GM18508 (cell line): ENCODE measurements at regions not wholly inside any gene's neighbourhood (a gene's known extent, or its start where the extent isn't known, plus 50 kb on each side); places are given as distances from the start of the nearest gene placed in this dataset.
"Not testable (repeated sequence)": the region's sequence is repeated elsewhere in the genome, so short reads cannot be mapped to it uniquely, and the experiment has no call there.

Experiments used
- ATAC-seq: cut with Tn5 transposase; IDR thresholded peaks from one replicate; pipeline ENCODE4 v1.9.1; 2021; ENCODE audit warnings: moderate number of reproducible peaks; ENCODE audit not compliant: insufficient read depth, unreplicated experiment

DNA sequence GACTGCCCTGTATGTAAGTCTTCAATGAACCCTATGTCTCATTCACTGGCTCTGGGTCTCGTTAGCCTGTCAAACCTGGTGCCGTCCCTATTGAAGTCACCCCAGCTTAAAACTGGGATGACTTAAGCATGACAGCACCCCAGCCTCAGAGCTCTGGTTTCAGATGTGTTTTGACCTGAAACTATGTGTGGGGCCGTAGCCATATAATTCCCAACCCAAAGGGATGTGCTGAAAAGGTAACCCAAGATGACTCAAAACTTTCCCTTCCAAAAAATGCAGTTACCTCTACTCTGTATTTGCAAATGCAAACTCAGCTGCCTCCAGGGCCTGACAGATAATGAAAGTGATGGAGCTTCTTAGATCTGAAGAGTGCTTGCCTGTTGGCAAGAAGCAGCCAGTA is 478.3 kb upstream of the ERCC4 start:
- peak; percentile 33 for ATAC-seq

DNA sequence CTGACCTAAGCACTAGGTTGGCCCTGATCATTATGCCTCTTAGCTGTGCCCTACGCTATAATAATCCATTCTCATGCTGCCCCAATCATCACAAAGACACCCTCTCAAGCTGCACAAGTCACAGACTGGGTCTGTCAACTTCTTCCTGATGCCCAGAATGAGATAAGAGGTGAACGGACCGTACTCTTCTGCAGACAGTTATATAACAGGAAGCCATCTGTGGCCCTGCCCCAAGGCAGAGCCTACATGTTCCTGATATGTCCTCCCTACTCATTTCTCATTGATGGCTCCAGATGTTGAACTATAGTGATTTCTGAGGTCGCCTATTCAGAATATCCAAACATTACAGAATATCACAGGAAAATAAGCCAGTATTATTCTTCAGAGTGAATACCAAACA is 471.6 kb upstream of the ERCC4 start:
- no peak for ATAC-seq

DNA sequence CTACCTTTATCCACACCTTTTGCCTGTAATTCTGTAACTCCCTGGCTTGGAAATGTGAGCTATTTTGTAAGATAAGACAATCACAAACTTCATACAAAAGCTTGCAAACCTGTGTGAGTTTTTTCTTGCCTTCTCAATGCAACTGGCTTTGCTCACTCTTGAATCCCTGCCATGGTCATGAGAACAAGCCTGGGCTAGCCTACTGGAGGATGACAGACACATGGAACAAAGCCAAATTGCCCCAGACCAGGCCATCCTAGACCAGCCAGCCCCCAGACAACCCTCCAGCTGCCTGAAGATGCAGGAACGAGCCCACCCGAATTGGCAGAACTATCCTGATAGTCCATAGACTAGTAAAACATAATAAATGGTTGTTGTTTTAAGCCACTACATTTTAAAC is 466.6 kb upstream of the ERCC4 start:
- no peak for ATAC-seq

DNA sequence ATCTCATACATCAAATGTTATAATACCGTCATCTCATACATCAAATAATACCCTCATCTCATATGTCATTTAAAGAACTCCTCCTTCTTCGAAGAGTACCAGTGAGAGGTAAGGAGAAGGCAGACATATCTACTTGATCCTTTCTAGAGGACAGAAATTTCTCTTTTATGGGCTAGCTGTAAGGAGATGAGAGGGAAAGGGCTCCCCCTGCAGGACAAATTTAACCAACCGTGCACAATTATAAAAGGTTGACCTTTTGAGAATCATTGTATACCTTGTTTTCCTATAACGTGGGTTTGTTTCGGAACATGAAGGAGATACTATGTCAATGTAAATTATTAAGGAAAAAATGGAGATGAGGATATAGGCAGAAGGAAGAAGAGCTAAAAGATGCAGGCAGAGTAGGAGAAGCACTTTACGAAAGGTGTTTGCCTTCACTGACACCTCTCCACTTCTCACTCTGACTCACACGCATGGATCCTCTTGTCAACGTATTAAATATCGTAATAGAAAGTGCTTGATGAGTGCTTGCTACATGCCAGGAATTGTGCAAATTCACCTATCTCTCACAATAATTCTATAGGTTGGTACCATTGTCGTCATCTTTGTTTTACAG is 465.9 kb upstream of the ERCC4 start:
- ATAC-seq = no peak

DNA sequence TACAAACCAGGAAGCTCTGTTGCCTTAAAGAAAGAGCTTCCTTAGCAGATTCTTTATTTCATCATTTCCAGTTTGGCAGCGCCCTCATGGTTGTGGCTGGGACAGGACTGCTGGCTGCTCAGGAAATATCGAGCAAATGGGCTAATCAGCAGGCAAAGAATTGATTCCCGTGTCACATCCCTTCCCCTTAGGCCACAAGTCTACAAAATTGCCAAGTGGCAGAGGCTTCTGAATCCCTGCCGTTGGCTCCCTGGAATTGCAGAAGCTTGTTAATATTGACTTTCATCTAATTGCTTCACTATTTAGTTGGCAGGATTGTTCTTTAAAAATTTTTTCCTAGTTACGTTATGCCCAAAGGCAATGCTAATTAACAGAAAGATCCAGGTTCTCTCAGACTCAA is 456.3 kb upstream of the ERCC4 start:
- ATAC-seq = no peak

DNA sequence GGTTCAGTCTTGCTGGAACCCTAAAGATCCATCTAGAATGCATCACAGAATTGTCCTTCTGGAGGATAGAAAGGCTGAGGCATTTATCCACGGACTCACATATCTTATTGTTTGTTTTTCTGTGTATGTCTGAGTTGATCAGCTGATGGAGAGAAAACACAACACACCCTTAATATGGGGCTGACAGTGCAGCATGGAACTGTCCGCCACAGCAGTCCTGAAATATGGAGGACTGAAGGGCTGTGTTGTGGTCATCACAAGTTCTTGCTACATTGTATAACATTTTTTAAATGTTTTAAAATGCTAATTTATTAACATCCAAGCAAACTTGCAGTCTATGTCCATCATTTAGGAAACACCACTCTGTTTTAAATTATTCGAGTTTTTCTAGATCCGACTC is 448.9 kb upstream of the ERCC4 start:
- no peak for ATAC-seq

DNA sequence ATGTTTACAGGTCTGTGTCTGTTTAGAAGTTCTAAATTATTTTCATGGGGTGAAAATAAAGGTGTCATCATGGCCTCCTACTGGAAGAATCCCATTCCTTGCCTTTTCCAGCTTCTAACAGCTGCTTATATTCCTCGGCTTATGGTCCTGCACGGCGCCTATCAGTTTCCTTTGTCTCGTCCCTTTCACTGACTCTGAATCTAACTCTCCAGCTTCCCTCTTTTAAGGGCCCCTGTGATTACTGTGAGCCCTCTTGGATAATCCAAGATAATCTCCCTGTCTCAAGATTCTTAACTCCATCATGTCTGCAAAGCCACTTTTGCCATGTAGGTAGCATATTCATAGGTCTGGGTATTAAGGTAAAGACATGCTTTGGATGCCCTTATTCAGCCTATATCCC is 441.0 kb upstream of the ERCC4 start:
- ATAC-seq = no peak

DNA sequence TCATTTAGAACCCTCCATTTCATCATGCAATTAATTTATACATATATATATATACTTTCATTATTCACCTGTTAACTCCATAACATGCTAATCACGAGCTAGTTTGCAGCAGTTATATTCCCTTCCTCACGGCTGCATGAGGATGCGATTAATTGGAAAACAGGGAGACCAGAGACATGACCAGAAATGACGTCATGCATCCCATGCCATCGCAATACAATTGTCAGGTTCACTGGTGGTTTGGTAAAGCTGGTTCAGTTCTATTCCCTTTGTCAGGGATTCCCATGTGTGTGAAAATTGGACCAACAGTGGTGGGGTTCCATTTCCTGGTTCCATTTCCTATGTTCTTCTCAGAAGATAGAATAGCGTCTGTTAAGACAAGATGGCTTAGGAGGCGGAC is 440.4 kb upstream of the ERCC4 start:
- ATAC-seq = no peak

DNA sequence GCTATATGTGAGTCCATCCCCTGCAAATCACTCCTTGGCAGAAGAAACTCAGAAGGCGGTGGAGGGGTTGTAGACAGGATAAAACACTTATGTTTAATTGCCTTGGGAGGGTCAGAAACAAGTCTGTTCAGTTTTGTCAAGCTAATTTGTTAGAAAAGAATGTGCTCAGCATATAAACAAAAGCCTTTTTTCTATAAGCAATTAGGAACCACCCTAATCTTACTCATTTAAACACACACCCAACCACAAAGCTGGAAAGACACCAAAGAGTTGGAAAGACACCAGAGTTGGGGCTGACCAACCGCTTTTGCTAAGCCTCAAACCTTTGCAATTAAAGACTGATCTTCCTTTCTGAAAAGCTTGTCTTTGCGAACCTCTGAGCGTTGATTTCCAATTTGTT is 439.2 kb upstream of the ERCC4 start:
- no peak for ATAC-seq

DNA sequence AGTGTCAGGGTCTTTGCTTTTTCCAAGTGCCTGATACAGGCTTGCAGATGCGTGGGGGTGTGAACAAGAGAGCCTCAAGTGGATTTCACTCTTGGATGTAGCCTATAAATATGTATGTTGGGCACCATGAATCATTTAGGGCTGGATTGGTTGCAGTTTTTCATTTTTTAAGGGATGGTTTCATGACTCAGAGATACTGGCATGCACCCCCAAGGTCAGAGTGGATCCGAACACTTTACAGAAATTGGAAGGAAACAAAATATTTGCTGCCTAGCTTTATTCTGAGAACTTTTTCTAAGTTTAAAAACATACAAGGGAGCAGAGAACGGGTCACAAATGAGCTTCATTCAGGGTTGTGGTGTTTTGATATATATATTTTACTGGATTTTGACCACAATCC is 436.8 kb upstream of the ERCC4 start:
- no peak for ATAC-seq

DNA sequence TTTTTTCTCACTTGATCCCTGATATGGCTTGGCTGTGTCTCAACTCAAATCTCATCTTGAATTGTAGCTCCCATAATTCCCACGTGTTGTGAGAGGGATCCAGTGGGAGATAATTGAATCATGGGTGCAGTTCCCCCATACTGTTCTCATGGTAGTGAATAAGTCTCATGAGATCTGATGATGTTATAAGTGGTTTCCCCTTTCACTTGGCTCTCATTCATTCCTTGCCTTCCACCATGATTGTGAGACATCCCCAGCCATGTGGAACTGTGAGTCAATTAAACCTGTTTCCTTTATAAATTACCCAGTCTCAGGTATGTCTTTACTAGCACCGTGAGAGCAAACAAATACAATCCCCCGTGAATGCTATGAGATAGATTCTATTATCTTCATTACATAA is 430.5 kb upstream of the ERCC4 start:
- ATAC-seq = not testable (repeated sequence)

DNA sequence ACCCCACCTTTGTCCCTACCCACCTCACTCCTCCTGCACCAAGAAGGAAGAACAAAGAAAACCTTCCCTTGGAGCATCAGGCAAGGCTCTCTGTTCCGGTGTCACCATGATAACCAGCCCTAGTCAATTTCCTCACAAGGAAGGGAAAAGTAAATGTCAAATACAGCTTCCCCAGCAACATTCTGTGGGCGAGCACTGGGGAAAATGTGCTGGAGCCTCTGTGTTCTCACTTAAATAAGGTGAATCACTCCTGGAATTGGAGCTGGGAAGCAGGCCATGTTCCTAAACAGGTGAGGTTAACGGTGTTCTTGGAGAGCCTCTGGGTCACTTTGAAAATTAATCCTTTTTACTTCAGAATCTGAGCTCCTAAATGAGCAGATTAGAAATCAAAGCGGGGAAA is 427.9 kb upstream of the ERCC4 start:
- ATAC-seq = no peak

DNA sequence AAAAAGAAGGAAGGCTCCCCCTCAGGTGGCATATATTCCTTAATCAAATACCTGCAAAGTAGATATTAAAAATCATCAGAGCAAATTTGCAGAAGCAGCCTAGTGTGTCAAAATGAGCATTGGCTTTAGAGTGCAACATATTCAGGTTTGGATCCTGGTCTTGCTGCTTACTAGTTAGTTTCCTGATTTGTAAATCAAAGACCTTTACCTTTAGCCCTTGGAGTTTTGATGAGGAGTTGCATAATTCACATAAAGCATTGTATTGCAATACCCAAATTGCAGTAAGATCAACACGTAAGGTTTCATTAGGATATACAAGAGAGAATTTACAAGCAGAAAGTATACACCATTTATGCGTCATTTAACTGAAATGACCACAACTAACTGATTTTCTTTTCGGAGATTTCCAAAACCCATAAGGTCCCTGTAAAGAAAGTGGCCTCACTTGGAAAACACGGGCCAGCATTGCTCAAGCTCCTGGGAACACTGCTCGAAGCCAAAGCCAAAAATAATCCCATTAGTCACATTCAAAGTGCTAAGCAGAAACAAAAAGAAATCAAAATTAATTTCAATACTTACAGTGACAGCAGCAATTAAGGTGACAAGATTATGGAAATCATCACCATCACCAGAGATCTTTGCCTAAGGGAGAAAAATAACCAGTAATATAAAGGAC is 415.9 kb upstream of the ERCC4 start:
- no peak for ATAC-seq

DNA sequence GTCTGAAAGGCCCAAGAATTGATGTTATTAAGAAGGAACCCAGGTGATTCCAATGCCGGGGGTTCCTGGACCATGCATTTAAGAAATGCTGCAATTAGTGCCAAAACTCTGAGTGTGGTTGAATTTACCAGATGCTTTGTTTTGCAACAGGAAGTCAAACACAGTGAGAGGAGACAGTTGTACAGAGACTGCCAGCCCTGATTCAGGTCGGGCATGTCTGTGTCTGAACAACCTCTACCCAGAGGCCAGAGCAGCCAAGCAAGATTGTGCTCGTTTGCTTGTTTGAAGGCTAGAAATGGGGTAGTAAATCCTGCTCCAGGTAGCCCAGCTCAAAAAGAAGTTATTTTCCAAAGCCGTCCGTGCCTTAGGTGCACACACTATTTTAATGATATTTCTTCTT is 412.4 kb upstream of the ERCC4 start:
- no peak for ATAC-seq

DNA sequence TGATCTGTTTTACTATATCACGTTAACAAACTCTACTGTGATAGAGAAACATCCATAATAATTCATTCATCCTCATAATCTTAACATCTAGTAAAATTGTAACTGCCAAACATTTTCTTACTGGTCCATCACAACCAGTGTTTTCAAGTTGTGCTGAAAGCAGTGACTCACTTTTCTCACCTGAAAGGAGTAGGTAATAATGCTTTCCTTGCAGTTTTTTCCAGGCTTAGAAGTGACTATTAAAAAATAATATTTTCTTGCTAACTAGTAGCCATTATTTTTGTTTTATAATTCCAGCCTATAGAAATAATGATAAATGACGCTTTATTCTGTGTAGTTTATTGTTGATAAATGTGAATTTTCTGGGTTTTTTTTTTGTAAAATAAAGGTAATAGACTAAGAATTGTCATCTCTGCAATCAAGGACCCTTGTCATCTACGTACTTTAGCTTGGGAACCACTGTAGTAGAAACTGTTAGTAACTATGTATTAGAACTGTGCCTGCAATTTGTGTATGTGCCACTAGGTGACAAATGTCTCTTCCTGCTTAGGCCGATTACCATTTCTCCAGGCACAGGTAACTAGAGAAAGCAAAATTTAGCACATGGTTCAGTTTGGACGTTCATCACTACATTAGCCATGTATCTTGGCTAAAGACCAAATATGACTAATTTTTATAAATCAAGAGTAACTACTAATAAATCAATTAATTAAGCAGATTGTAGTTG is 409.4 kb upstream of the ERCC4 start:
- no peak for ATAC-seq

DNA sequence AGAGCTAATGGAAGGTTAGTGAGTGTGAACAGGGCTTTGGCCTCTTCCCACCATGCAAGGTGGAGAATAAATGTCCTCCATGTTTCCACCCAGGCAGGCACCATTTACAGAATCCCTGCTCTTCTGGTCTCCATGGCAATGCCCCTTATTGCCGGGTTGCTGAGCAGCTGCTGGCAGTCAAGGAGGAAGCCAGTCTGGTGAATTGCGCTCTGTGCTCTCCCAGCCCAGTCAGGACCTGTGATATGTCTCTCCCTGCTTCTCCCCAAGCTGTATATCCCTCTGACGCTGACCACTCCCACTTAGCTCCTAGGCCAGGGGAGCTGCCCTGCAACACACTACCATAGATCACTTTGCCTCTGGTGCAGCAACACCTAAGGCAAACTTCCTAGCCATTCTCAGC is 402.1 kb upstream of the ERCC4 start:
- no peak for ATAC-seq

DNA sequence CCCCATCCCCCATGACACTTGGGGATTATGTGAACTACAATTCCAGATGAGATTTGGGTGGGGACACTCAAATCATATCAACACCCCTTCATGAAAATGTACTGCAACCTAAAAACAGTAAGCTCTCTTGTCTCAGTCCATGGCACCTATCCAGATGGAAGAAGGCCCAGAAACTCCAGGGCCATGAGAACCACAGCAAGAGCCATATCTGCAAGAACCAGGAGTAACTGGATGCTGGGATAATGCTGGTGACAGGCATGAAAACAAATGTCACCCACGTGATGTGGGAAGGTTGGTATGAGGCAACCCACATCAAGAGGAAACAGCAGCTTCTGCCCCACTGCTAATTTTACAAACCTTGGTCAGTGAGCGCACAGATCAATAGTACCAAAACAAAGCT is 400.1 kb upstream of the ERCC4 start:
- no peak for ATAC-seq

DNA sequence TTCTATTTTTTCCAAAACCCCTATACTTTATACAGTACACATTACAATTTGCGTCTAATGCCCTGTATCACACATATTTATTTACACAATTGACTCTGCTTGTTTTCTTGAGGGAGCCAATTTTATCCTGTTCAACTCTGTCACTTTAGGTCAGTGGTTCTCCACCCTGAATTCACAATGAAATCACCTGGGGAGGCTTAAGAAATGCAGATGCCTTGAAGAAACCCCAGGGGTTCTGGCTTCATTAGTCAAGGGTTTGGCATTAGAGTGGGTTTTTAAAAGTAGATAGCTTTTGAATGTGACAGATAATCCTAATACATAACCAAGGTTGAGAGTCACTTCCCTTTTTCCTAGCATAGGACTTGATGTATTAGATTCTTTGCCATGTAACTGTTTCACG is 398.6 kb upstream of the ERCC4 start:
- no peak for ATAC-seq

DNA sequence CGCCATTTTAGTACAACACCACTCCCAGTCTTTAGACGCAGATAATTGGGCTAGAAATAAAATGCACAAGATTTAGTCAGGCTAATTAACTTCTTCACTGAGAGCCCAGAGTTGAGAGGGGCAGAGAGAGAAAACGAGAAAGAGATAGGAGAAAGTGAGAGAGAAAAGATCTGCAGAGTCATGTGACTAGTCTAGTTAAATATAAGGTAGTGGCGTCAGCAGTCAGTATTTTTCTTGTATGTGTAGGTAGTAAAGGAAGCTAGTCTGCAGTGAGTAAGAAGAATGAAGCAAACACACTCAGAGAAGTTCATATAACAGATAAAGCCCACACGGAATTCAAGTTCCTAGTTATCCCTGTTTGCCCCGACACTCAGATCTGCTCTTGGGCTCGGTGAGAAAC is 392.6 kb upstream of the ERCC4 start:
- no peak for ATAC-seq

DNA sequence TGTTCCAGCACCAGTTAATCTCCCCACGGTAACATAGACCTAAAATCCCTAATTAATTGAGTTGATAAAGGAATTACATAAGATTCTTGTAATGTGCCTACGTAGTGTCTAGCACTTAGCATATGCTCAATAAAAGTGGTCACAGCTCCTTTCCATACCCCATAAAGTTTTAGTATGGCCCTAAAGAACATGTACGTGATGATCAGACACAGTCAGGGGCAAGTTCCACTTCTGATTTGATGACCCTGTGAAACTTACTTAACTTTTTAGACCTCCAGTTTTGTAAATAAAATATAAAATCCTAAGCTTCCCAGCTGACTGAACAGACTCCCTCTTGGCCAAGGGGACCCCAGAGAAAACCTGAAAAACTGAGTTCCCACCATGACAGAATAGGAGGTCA is 391.3 kb upstream of the ERCC4 start:
- ATAC-seq = no peak

DNA sequence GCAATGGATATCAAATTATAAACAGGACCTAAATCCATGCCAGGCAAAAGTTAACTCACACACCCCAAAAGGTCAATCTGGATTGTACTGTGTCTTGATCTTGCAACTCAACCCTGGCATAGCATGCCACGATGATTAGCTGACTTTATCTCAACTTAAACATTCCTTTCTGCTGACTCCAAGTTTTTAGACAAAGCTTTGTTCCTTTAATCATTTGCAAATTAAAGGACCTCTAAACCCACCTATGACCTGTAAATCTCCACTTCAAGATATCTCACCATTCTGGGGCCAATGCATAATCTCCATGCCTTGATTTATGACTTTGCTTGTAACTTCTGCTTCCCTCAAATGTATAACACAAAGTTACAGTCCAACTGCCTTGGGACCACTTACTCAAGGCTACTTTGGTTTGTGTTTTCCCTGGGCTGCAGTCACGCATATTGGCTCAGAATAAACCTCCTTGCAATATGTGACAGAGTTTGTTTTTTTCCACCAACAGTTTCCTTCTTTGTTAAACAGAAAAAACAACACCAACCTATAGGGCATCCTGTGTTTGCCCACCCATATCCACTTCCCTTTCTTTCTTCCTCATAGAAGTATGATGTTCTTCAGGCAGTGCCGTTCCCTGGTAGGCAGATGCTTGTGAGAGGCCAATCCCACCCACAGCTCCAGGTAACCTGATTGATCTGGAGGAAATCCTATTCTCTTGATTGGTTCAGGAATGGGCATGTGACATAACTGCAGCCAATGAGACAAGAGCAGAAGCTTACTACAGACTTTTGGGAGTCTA is 390.6 kb upstream of the ERCC4 start:
- ATAC-seq = no peak
